Parathyroid adenoma (tissue), 2 donors: ENCODE measurements at regions not wholly inside any gene's neighbourhood (a gene's known extent, or its start where the extent isn't known, plus 50 kb on each side); places are given as distances from the start of the nearest gene placed in this dataset.
"Not testable (repeated sequence)": the region's sequence is repeated elsewhere in the genome, so short reads cannot be mapped to it uniquely, and the experiment has no call there.

Experiments
- H2AFZ ChIP-seq: fragments of 300-600 bp; sonication (generic); one replicate; pipeline ENCODE4 v1.7.0; 2017; ENCODE audit warnings: antibody characterized with exemption, mild to moderate bottlenecking
- H3K27ac ChIP-seq: fragments of 300-600 bp; sonication (generic); one replicate; pipeline ENCODE4 v1.7.0; 2017
- H3K27me3 ChIP-seq: fragments of 300-600 bp; sonication (generic); one replicate; pipeline ENCODE4 v1.7.0; 2017; ENCODE audit warnings: low read length; ENCODE audit not compliant: control insufficient read depth, insufficient read depth
- H3K36me3 ChIP-seq: fragments of 300-600 bp; sonication (generic); one replicate; pipeline ENCODE4 v1.7.0; 2017; ENCODE audit warnings: low read length; ENCODE audit not compliant: control insufficient read depth, insufficient read depth
- H3K4me1 ChIP-seq: fragments of 300-600 bp; sonication (generic); one replicate; pipeline ENCODE4 v1.7.0; 2017; ENCODE audit warnings: control low read depth
- H3K4me2 ChIP-seq: fragments of 300-600 bp; sonication (generic); one replicate; pipeline ENCODE4 v1.7.0; 2017; ENCODE audit warnings: low read length
- H3K4me3 ChIP-seq: fragments of 300-600 bp; sonication (generic); one replicate; pipeline ENCODE4 v1.7.0; 2017; ENCODE audit warnings: low read depth, low read length
- H3K79me2 ChIP-seq: fragments of 300-600 bp; sonication (generic); one replicate; pipeline ENCODE4 v1.7.0; 2017; ENCODE audit warnings: control low read depth
- H3K9ac ChIP-seq: fragments of 300-600 bp; sonication (generic); one replicate; pipeline ENCODE4 v1.7.0; 2017; ENCODE audit warnings: mild to moderate bottlenecking
- H3K9me3 ChIP-seq: fragments of 300-600 bp; sonication (generic); one replicate; pipeline ENCODE4 v1.7.0; 2017; ENCODE audit warnings: low read length; ENCODE audit not compliant: control insufficient read depth
- CTCF ChIP-seq: fragments of 300-600 bp; sonication (generic); IDR thresholded peaks from one replicate; pipeline ENCODE4 v1.7.0; 2017; ENCODE audit warnings: antibody characterized with exemption, mild to moderate bottlenecking
- donor health status: primary hyperparathyroidism.

GRCh38 chr3:6746443-6746842 lies 114.5 kb upstream of the GRM7 start:
- H3K9ac ChIP-seq: no peak overlapping the region
- H3K36me3 ChIP-seq: no peaks in the 10 kb centered on the region
- no peaks in the 10 kb centered on the region for H3K27me3 ChIP-seq
- no peak overlapping the region for H2AFZ ChIP-seq
- H3K4me3 ChIP-seq: no peak overlapping the region
- no peaks in the 10 kb centered on the region for H3K9me3 ChIP-seq
- H3K4me1 ChIP-seq: no peaks in the 10 kb centered on the region
- no peak overlapping the region for H3K27ac ChIP-seq
- no peak for TF ChIP-seq CTCF
- H3K4me2 ChIP-seq: no peak overlapping the region
- H3K79me2 ChIP-seq: no peaks in the 10 kb centered on the region

- no peak overlapping the region for H3K4me2 ChIP-seq
- no peaks in the 10 kb centered on the region for H3K9me3 ChIP-seq
- H2AFZ ChIP-seq: no peak overlapping the region
- H3K79me2 ChIP-seq: no peaks in the 10 kb centered on the region
- no peak overlapping the region for H3K9ac ChIP-seq
- H3K36me3 ChIP-seq: no peaks in the 10 kb centered on the region
- H3K4me1 ChIP-seq: no peaks in the 10 kb centered on the region
- no peak for TF ChIP-seq CTCF
- H3K4me3 ChIP-seq: no peak overlapping the region
- no peak overlapping the region for H3K27ac ChIP-seq
- no peaks in the 10 kb centered on the region for H3K27me3 ChIP-seq
These were observed 113.9 kb upstream of the GRM7 start for GRCh38 chr3:6747017-6747416.

- TF ChIP-seq CTCF: no peak
- Histone ChIP-seq H3K4me3 (no peak overlapping the region), H3K36me3 (no peaks in the 10 kb centered on the region), H3K79me2 (no peaks in the 10 kb centered on the region), H3K9me3 (no peaks in the 10 kb centered on the region), H3K4me1 (no peaks in the 10 kb centered on the region), H3K27me3 (no peaks in the 10 kb centered on the region), H3K9ac (no peak overlapping the region), H3K27ac (no peak overlapping the region), H2AFZ (no peak overlapping the region), H3K4me2 (no peak overlapping the region)
These were observed 110.1 kb upstream of the GRM7 start for GRCh38 chr3:6750782-6751181.

- H3K27me3 ChIP-seq: no peaks in the 10 kb centered on the region
- no peaks in the 10 kb centered on the region for H3K36me3 ChIP-seq
- H3K27ac ChIP-seq: no peak overlapping the region
- no peak overlapping the region for H3K4me3 ChIP-seq
- TF ChIP-seq CTCF: no peak
- no peaks in the 10 kb centered on the region for H3K79me2 ChIP-seq
- no peak overlapping the region for H3K4me2 ChIP-seq
- no peak overlapping the region for H2AFZ ChIP-seq
- H3K9ac ChIP-seq: no peak overlapping the region
- no peaks in the 10 kb centered on the region for H3K4me1 ChIP-seq
- no peaks in the 10 kb centered on the region for H3K9me3 ChIP-seq
These were observed 107.4 kb upstream of the GRM7 start for GRCh38 chr3:6753536-6753935.

- not testable (repeated sequence) for H3K36me3 ChIP-seq, H3K4me2 ChIP-seq, H3K27me3 ChIP-seq, H3K9ac ChIP-seq, H3K4me1 ChIP-seq, H2AFZ ChIP-seq, H3K4me3 ChIP-seq, H3K9me3 ChIP-seq, H3K27ac ChIP-seq, H3K79me2 ChIP-seq
These were observed 91.2 kb upstream of the GRM7 start for GRCh38 chr3:6769532-6770396.
